ENCODE measurements at regions not wholly inside any gene's neighbourhood (a gene's known extent, or its start where the extent isn't known, plus 50 kb on each side); places are given as distances from the start of the nearest gene placed in this dataset.

DNA sequence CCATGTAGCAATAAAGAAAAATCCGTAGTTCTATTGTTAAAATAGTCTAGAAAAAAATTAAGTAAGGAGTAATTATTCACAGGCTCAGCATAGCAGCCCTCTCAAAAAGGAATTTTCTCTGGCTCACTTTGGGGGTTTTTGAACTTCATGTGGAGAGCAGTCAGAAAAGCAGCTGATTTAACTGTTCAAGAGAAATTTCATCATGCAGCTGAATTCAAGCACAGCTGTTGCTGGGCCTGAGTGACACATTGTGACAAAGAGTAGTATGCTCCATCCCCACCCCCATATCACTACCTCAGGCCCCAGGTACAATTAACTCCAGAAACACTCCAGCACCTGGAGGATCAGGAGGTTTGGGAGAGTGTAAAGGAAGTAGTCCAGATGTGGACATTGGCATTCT, 272.1 kb downstream of the FAM76B start:
- no peak for TF ChIP-seq NFIC (IDR thresholded peaks at IDR 0.05)
- TF ChIP-seq, protein P1, sequence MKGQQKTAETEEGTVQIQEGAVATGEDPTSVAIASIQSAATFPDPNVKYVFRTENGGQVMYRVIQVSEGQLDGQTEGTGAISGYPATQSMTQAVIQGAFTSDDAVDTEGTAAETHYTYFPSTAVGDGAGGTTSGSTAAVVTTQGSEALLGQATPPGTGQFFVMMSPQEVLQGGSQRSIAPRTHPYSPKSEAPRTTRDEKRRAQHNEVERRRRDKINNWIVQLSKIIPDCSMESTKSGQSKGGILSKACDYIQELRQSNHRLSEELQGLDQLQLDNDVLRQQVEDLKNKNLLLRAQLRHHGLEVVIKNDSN (IDR thresholded peaks at IDR 0.05) = no peak
- no peak for TF ChIP-seq CREB1 (IDR thresholded peaks at IDR 0.05; ENCODE audit: low read depth)
- TF ChIP-seq EGR1 (IDR thresholded peaks at IDR 0.05) = no peak
- TF ChIP-seq, protein P2, sequence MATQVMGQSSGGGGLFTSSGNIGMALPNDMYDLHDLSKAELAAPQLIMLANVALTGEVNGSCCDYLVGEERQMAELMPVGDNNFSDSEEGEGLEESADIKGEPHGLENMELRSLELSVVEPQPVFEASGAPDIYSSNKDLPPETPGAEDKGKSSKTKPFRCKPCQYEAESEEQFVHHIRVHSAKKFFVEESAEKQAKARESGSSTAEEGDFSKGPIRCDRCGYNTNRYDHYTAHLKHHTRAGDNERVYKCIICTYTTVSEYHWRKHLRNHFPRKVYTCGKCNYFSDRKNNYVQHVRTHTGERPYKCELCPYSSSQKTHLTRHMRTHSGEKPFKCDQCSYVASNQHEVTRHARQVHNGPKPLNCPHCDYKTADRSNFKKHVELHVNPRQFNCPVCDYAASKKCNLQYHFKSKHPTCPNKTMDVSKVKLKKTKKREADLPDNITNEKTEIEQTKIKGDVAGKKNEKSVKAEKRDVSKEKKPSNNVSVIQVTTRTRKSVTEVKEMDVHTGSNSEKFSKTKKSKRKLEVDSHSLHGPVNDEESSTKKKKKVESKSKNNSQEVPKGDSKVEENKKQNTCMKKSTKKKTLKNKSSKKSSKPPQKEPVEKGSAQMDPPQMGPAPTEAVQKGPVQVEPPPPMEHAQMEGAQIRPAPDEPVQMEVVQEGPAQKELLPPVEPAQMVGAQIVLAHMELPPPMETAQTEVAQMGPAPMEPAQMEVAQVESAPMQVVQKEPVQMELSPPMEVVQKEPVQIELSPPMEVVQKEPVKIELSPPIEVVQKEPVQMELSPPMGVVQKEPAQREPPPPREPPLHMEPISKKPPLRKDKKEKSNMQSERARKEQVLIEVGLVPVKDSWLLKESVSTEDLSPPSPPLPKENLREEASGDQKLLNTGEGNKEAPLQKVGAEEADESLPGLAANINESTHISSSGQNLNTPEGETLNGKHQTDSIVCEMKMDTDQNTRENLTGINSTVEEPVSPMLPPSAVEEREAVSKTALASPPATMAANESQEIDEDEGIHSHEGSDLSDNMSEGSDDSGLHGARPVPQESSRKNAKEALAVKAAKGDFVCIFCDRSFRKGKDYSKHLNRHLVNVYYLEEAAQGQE (IDR thresholded peaks at IDR 0.05; ENCODE audit: low read depth) = no peak
